Activated naive CD8-positive, alpha-beta T cell (primary cell): ENCODE measurements at regions not wholly inside any gene's neighbourhood (a gene's known extent, or its start where the extent isn't known, plus 50 kb on each side); places are given as distances from the start of the nearest gene placed in this dataset.
"Not testable (repeated sequence)": the region's sequence is repeated elsewhere in the genome, so short reads cannot be mapped to it uniquely, and the experiment has no call there.

Experiments
- H3K27ac Mint-ChIP-seq: one replicate; pipeline ENCODE4 v1.8.0; 2021; ENCODE audit warnings: mixed read lengths
- H3K27me3 Mint-ChIP-seq: one replicate; pipeline ENCODE4 v1.8.0; 2021; ENCODE audit warnings: mixed read lengths
- H3K36me3 Mint-ChIP-seq: one replicate; pipeline ENCODE4 v1.8.0; 2021; ENCODE audit warnings: mixed read lengths
- H3K4me1 Mint-ChIP-seq: one replicate; pipeline ENCODE4 v1.8.0; 2021; ENCODE audit warnings: low read depth, mixed read lengths
- H3K4me3 Mint-ChIP-seq: one replicate; pipeline ENCODE4 v1.8.0; 2021; ENCODE audit warnings: mild to moderate bottlenecking, mixed read lengths
- H3K9me3 Mint-ChIP-seq: one replicate; pipeline ENCODE4 v1.8.0; 2021; ENCODE audit warnings: low read depth, mixed read lengths

DNA sequence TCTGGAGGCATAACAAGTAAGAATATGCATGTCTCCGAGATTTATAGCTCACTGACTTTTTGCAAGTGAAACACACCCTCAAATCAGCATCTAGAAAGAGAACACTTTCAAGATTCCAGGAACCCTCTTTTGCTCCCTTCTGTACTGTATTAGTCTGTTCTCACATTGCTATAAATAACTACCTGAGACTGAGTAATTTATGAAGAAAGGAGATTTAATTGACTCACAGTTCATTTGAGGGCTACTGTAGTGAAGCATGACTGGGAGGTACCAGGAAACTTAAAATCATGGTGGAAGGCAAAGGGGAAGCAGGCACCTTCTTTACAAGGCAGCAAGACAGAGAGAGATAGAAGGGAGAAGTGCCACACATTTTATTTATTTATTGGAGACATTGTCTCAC, 269.9 kb downstream of the UTRN start:
- Mint-ChIP-seq H3K27me3 (no peaks in the 10 kb centered on the region), H3K9me3 (no peaks in the 10 kb centered on the region), H3K27ac (peak overlapping the region; percentile 29), H3K4me3 (no peak overlapping the region), H3K4me1 (peaks cover 11% of the 10 kb centered on the region), H3K36me3 (peaks cover 17% of the 10 kb centered on the region)

DNA sequence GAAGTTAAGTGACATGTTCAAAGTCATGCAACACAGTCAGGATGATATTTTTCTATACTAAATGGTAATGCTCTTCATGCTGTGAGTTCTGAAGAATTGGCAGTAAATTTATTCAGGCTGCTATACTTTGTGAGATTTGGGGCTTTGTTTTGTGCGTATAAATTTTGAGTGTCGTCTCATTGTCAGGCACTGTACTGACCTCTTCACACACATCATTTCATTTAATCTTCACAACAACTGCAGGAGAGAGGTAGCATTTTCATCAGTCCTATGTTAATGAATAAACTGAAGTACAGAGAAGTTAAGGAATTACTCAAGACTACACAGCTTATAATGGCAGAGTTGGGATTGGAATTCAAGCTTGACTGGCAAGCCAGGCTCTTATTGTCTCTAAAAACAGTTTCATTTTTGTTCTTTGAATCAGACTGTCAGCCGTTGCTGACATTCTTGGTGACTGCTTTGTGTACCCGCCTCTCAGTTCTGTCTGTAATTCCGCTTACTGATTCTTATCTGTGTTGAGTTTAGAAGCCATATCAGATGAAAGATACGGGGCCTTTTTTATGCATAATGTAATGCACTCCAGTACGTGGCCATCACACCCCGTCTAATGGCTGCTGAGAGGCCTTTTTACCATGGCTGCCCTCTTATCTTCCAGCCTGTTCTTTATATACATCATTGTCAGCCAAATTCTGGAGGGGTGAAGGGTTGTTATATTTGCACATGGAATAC, 274.9 kb downstream of the UTRN start:
- H3K4me1 Mint-ChIP-seq, result peaks cover 23% of the 10 kb centered on the region
- no peaks in the 10 kb centered on the region for H3K9me3 Mint-ChIP-seq
- H3K27ac Mint-ChIP-seq, result peak overlapping the region; percentile 92
- peak overlapping the region; percentile 79 for H3K4me3 Mint-ChIP-seq
- H3K36me3 Mint-ChIP-seq, result peaks cover 15% of the 10 kb centered on the region
- no peaks in the 10 kb centered on the region for H3K27me3 Mint-ChIP-seq

DNA sequence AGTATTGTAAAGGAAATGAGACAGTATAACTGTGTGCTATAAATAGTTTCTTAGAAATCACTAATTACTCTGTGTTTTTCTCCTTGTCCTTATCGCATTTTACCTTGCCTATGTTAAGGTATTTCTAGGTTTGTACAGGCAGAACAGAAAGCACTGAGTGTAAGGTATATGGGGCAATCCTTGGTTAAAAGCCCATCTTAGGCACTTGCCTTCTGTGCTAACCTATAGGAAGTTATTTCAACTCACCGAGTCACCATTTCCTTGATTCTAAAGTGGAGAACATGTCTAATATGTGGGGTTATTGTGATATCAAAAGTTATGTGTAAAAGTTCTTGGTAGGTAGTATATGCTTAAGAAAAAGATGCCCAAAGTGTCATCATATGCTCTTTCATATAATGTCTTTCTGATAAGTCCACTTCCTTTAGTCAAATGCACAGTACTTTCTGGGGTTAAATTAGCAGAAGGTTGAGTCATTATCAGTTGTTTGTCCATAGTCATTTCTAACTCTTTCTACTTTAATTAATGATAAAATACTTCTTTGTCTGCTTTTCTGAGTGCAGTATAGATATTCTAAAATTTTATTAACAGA, 276.4 kb downstream of the UTRN start:
- peaks cover 23% of the 10 kb centered on the region for H3K4me1 Mint-ChIP-seq

DNA sequence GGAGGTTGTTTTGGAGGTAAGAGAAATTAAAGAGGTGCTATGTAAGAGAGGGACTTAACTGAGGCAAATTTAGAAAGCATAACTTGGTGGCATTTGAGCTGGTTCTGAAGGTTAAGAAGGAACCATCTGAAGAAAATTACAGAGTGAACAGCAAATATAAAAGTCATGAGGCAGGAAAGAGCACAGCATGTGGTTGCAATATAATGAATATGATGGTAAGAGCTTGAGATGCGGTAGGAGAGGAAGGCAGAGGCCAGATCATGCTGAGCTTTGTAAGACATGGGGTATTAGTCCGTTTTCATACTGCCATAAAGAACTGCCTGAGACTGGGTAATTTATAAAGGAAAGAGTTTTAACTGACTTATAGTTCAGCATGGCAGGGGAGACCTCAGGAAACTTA, 279.1 kb downstream of the UTRN start:
- Mint-ChIP-seq H3K27me3 (no peaks in the 10 kb centered on the region), H3K4me1 (peaks cover 19% of the 10 kb centered on the region), H3K36me3 (peaks cover 5% of the 10 kb centered on the region), H3K4me3 (no peak overlapping the region), H3K9me3 (no peaks in the 10 kb centered on the region), H3K27ac (no peak overlapping the region)

More for the DNA sequence above, 276.4 kb downstream of the UTRN start:
- H3K9me3 Mint-ChIP-seq, result no peaks in the 10 kb centered on the region
- no peak overlapping the region for H3K4me3 Mint-ChIP-seq
- no peaks in the 10 kb centered on the region for H3K27me3 Mint-ChIP-seq
- no peak overlapping the region for H3K27ac Mint-ChIP-seq
- H3K36me3 Mint-ChIP-seq, result peaks cover 11% of the 10 kb centered on the region

DNA sequence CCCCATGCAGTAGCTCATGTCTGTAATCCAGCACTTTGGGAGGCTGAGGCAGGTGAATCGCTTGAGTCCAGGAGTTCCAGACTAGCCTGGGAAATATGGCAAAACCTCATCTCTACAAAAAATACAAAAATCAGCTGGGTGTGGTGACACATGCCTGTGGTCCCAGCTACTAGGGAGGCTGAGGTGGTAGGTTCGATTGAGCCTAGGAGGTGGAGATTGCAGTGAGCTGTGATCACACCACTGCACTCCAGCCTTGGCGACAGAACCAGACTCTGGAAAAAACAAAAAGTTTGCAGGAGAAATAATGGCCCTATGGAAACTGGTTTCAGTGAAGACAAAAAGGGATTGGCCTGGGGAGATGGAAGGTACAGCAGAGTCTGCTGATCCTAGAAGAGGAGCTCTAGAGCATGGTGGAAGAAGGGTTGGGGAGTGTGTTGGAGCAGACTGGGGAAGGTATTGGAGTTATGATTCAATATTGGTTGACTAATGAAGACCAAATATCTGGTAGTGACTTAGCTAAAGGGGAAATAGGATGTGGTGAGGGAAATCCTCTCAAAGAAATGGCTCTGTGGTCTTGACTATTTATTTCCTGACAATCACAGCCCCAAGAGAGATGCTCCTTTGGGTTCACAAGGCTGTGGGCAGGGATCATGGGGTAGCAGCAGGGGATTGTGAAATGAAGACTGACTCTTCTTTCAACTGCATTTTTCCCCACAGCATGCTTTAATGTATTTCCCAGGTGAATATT, 281.9 kb downstream of the UTRN start:
- no peak overlapping the region for H3K4me3 Mint-ChIP-seq
- no peaks in the 10 kb centered on the region for H3K4me1 Mint-ChIP-seq
- no peaks in the 10 kb centered on the region for H3K9me3 Mint-ChIP-seq
- H3K27ac Mint-ChIP-seq, result no peak overlapping the region
- no peaks in the 10 kb centered on the region for H3K27me3 Mint-ChIP-seq
- peaks cover 17% of the 10 kb centered on the region for H3K36me3 Mint-ChIP-seq

DNA sequence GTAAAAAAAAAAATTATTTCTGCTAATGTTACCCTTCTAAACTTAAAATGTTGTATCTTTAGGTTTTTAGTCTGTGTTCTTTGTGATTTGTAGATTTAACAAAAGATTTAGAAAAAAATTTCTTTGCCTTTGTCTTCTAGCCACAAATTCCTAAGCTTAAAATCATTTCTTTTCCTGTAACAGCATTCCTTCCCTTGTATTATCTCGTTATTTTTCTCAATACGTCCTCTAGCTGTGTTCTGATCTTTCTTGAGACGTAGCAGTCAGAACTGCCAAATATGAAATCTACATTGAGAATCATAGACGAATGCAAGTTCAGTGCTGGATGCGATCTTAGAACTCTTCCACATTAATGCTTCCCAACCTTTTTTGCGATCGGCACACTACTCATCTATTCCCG, 283.1 kb downstream of the UTRN start:
- Mint-ChIP-seq H3K36me3 (peaks cover 19% of the 10 kb centered on the region), H3K4me3 (no peak overlapping the region), H3K9me3 (no peaks in the 10 kb centered on the region), H3K4me1 (no peaks in the 10 kb centered on the region), H3K27ac (no peak overlapping the region), H3K27me3 (no peaks in the 10 kb centered on the region)

DNA sequence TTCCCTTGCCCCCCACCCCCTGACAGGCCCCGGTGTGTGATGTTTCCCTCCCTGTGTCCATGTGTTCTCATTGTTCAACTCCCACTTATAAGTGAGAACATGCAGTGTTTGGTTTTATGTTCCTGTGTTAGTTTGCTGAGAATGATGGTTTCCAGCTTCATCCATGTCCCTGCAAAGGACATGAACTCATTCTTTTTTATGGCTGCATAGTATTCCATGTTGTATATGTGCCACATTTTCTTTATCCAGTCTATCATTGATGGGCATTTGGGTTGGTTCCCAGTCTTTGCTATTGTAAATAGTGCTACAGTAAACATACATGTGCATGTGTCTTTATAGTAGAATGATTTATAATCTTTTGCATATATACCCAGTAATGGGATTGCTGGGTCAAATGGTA, 287.4 kb downstream of the UTRN start:
- H3K27ac Mint-ChIP-seq, H3K4me3 Mint-ChIP-seq, H3K9me3 Mint-ChIP-seq, H3K27me3 Mint-ChIP-seq: not testable (repeated sequence)
- Mint-ChIP-seq H3K36me3 (peaks cover 19% of the 10 kb centered on the region), H3K4me1 (peaks cover 23% of the 10 kb centered on the region)

DNA sequence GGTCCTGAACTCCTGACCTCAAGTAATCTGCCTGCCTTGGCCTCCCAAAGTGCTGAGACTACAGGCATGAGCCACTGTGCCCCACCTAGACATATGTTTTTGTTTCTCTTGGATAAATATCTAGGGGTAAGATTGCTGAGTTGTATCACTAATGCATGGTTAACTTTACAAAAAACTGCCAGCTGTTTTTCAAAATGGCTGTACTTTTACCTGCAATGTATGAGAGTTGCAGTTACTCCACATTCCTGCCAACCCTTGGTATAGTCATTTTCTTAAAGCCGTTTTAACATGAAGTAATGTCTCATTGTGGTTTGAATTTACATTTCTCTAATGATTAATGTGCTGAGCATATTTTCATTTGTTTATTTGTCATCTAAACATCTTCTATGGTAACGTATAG, 289.7 kb downstream of the UTRN start:
- Mint-ChIP-seq H3K27me3 (no peaks in the 10 kb centered on the region), H3K4me3 (no peak overlapping the region), H3K27ac (no peak overlapping the region), H3K9me3 (no peaks in the 10 kb centered on the region), H3K36me3 (peaks cover 17% of the 10 kb centered on the region), H3K4me1 (peaks cover 23% of the 10 kb centered on the region)

DNA sequence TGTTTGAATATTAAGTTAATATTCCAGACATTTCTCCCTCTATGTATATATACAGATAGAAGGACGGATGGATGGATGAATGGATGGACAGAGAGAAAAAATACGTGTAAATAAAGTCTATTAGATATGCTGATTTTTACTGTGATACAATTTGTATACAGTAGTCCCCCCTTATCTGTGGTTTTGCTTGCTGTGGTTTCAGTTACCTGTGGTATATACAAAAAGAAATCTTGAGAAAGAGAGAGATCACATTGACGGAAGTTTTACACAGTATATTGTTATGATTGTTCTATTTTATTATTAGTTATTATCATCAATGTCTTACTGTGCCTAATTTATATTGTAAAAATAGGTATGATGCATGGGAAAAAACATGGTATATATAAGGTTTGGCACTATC, 290.2 kb downstream of the UTRN start:
- peaks cover 19% of the 10 kb centered on the region for H3K36me3 Mint-ChIP-seq
- no peaks in the 10 kb centered on the region for H3K27me3 Mint-ChIP-seq
- H3K4me1 Mint-ChIP-seq, result peaks cover 27% of the 10 kb centered on the region
- H3K4me3 Mint-ChIP-seq, result no peak overlapping the region
- no peak overlapping the region for H3K27ac Mint-ChIP-seq
- H3K9me3 Mint-ChIP-seq, result no peaks in the 10 kb centered on the region

DNA sequence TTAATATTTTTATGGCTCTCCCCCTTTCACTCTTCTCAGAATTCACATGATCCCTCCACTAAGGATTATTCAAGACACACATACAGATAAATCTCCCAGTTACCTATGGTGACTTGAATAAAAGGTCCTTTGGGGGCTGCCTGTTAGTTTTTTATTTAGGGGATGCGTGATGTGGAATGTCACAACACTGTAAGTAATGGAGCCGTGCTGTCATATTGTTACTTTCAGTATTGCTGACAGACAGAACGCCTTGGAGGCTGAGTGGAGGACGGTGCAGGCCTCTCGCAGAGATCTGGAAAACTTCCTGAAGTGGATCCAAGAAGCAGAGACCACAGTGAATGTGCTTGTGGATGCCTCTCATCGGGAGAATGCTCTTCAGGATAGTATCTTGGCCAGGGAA, 291.7 kb downstream of the UTRN start:
- H3K4me3 Mint-ChIP-seq, result no peak overlapping the region
- peaks cover 15% of the 10 kb centered on the region for H3K36me3 Mint-ChIP-seq
- no peaks in the 10 kb centered on the region for H3K27me3 Mint-ChIP-seq
- H3K9me3 Mint-ChIP-seq, result no peaks in the 10 kb centered on the region
- peaks cover 33% of the 10 kb centered on the region for H3K4me1 Mint-ChIP-seq
- H3K27ac Mint-ChIP-seq, result no peak overlapping the region

DNA sequence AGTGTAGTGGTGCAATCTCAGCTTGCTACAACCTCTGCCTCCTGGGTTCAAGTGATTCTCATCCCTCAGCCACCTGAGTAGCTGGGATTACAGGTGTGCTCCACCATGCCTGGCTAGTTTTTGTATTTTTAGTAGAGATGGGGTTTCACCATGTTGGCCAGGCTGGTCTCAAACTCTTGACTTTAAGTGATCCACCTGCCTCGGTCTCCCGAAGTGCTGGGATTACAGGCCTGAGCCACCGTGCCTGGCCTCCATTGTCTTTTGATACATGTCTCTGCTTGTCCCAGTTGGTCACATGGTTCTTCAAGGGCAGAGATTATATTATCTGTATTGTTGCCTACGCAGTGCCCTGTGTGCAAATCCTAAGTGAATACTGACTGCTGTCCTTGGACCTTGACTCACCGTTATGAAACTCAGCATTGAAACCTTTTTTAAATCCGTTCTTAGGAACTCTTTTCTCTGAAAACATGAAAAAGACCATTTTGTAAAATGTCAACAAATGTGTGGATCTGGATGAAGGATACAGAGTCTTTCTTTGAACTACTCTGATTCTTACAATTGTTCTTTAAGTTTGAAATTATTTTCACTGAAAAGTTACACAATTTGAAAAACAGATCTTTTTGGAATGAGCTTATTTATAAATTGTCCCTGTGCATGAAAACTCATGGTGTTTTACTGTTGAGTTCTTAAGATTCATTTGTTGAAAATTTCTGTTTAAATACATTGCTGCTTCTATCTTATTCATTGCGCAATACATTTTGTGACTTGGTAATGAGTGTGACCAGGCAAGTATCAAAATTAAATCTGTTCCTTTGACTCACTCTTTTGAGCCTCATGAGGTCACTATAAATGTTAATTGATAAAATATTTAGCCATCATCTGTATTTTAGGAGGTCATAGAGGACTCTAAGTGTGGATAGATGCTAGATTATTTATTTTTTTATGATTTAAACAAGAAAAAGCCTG, 293.5 kb downstream of the UTRN start:
- H3K36me3 Mint-ChIP-seq, result peaks cover 7% of the 10 kb centered on the region
- no peaks in the 10 kb centered on the region for H3K9me3 Mint-ChIP-seq
- peaks cover 50% of the 10 kb centered on the region for H3K4me1 Mint-ChIP-seq
- H3K27me3 Mint-ChIP-seq, result no peaks in the 10 kb centered on the region
- H3K27ac Mint-ChIP-seq, result no peak overlapping the region
- no peak overlapping the region for H3K4me3 Mint-ChIP-seq

DNA sequence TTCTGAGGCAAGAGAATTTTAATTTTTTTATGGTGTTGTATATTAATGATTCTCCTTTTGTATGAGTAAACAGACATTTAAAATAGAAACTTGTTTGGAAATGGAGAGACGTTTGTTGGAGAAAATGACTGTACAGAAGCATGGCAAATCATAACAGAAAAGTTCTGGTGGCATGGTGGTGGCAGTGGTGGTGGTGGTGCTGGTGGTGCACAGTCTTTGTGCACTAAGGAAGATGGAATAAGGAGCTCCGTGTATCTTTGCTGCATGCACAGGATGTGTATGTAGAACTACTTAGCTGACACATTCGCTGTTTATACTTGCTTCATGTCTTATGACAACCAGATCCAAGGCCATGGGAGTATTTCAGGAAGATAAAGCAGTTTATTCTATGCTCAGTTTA, 294.9 kb downstream of the UTRN start:
- H3K27ac Mint-ChIP-seq, result peak overlapping the region; percentile 75
- H3K36me3 Mint-ChIP-seq, result peaks cover 7% of the 10 kb centered on the region
- H3K4me3 Mint-ChIP-seq, result no peak overlapping the region
- no peaks in the 10 kb centered on the region for H3K27me3 Mint-ChIP-seq
- H3K9me3 Mint-ChIP-seq, result no peaks in the 10 kb centered on the region
- peaks cover 42% of the 10 kb centered on the region for H3K4me1 Mint-ChIP-seq

DNA sequence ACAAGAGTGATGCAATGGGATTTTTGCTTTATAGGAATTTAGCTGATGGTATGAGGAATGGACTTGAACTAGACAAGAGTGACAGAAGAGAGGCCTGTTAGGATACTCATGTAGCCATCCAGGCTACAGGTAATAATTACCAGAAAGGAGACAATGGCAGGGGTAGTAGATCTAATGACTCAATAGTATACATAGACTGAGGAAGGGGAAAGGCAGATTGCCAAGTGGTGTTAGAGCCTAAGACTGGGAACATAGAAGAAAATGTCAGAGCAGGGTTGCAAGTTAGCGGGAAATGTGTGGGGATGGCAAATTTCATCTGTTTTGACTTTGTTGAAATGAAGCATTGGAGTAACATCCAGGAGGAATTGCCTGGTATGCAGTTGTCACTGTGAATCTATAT, 295.6 kb downstream of the UTRN start:
- peaks cover 7% of the 10 kb centered on the region for H3K36me3 Mint-ChIP-seq
- H3K9me3 Mint-ChIP-seq, result no peaks in the 10 kb centered on the region
- no peak overlapping the region for H3K27ac Mint-ChIP-seq
- H3K4me1 Mint-ChIP-seq, result peaks cover 36% of the 10 kb centered on the region
- no peak overlapping the region for H3K4me3 Mint-ChIP-seq
- H3K27me3 Mint-ChIP-seq, result no peaks in the 10 kb centered on the region

DNA sequence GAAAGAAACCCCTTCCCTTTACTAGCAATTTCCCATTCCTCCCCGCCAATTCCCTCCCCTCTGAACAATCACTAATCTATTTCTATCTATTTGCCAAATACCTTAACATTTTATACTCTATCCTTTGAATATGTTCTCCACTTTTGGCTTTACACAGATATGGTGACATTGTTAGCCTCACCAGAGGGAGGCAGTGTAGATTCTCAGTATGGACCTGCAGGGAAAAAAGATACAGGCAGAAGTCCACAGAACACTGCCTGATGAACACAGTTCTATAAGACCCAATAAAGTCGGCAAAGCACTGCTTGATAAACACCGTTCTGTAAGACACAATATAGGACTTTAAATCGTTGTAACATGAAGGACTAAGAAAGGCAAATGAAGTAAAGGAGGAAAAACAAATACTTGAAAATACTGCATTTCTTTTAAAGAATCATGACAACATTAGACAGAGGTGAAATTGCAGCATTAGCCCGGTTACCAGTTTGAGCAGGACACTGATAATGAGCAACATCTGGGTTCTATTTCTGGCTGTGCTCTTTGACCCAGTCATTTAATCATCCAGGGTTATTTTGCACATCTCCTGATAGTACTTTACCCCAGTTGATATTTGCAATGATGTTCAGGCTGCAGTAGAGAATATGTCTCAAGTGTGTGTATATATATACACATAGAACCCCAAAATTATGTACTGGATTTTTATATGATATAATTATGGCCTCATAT, 296.8 kb downstream of the UTRN start:
- peak overlapping the region; percentile 91 for H3K27ac Mint-ChIP-seq
- peaks cover 7% of the 10 kb centered on the region for H3K36me3 Mint-ChIP-seq
- no peaks in the 10 kb centered on the region for H3K27me3 Mint-ChIP-seq
- peak overlapping the region; percentile 79 for H3K4me3 Mint-ChIP-seq
- H3K4me1 Mint-ChIP-seq, result peaks cover 34% of the 10 kb centered on the region
- no peaks in the 10 kb centered on the region for H3K9me3 Mint-ChIP-seq
